Right ventricle myocardium superior (tissue), 1 donor: ENCODE measurements at regions not wholly inside any gene's neighbourhood (a gene's known extent, or its start where the extent isn't known, plus 50 kb on each side); places are given as distances from the start of the nearest gene placed in this dataset.

ENCODE experiments used
- ATAC-seq: fragments of 200-7000 bp; cut with Tn5 transposase; one replicate; pipeline ENCODE4 v1.9.1; 2020; ENCODE audit warnings: mild to moderate bottlenecking; ENCODE audit not compliant: poor library complexity
- DNase-seq: peaks from one replicate; pipeline ENCODE4 v3.0.0-alpha.2; 2020
- intact Hi-C: fragments of 100-400 bp; cut with DNase I; formaldehyde crosslinking; loops from one replicate; pipeline ENCODE4 v1.11.2; 2022
- donor health status: DM: no; HTN: yes; CAD: no; lungs with severe emphysema.

- intact Hi-C loops: no loop called here
- DNase-seq: no peak
- ATAC-seq: no peak
These were observed 357.5 kb upstream of the EEF2KMT start for GRCh38 chr16:5455110-5455509.

- DNase-seq: no peak
- no peak for ATAC-seq
- intact Hi-C loops: no loop called here
These were observed 356.8 kb upstream of the EEF2KMT start for GRCh38 chr16:5454349-5454748.

GRCh38 chr16:5451641-5452040, 354.0 kb upstream of the EEF2KMT start:
- DNase-seq (no peak), ATAC-seq (no peak)
- intact Hi-C loops: no loop called here

GRCh38 chr16:5450409-5451104, 353.0 kb upstream of the EEF2KMT start:
- ATAC-seq (no peak), DNase-seq (no peak)
- intact Hi-C loops: no loop called here

- ATAC-seq (no peak), DNase-seq (no peak)
- intact Hi-C loops: no loop called here
These were observed 352.3 kb upstream of the EEF2KMT start for GRCh38 chr16:5449901-5450300.

- intact Hi-C loops: no loop called here
- ATAC-seq: no peak
- no peak for DNase-seq
These were observed 351.2 kb upstream of the EEF2KMT start for GRCh38 chr16:5448798-5449197.

- intact Hi-C loops: no loop called here
- no peak for ATAC-seq
These were observed 350.1 kb upstream of the EEF2KMT start for GRCh38 chr16:5447734-5448133.

GRCh38 chr16:5446623-5447240, 349.1 kb upstream of the EEF2KMT start:
- DNase-seq: no peak
- intact Hi-C loops: no loop called here
- ATAC-seq: no peak

More at GRCh38 chr16:5447734-5448133, 350.1 kb upstream of the EEF2KMT start:
- no peak for DNase-seq

- no peak for DNase-seq
- intact Hi-C loops: no loop called here
- no peak for ATAC-seq
These were observed 346.6 kb upstream of the EEF2KMT start for GRCh38 chr16:5444189-5444588.

- DNase-seq (no peak), ATAC-seq (no peak)
- intact Hi-C loops: no loop called here
These were observed 345.4 kb upstream of the EEF2KMT start for GRCh38 chr16:5442986-5443385.

GRCh38 chr16:5442054-5442453, 344.5 kb upstream of the EEF2KMT start:
- DNase-seq (no peak), ATAC-seq (no peak)
- intact Hi-C loops: no loop called here

GRCh38 chr16:5438591-5438990, 341.0 kb upstream of the EEF2KMT start:
- no peak for DNase-seq
- intact Hi-C loops: no loop called here
- ATAC-seq: no peak

GRCh38 chr16:5433587-5433986, 336.0 kb upstream of the EEF2KMT start:
- ATAC-seq (no peak), DNase-seq (no peak)
- intact Hi-C loops: no loop called here

- intact Hi-C loops: no loop called here
- no peak for DNase-seq
- no peak for ATAC-seq
These were observed 334.6 kb upstream of the EEF2KMT start for GRCh38 chr16:5432166-5432565.

- intact Hi-C loops: no loop called here
- DNase-seq (no peak), ATAC-seq (no peak)
These were observed 333.0 kb upstream of the EEF2KMT start for GRCh38 chr16:5430598-5430997.

- ATAC-seq: no peak
- no peak for DNase-seq
- intact Hi-C loops: no loop called here
These were observed 331.3 kb upstream of the EEF2KMT start for GRCh38 chr16:5428932-5429331.

- no peak for DNase-seq
- ATAC-seq: no peak
- intact Hi-C loops: no loop called here
These were observed 330.0 kb upstream of the EEF2KMT start for GRCh38 chr16:5427571-5427970.

GRCh38 chr16:5422643-5423496, 325.3 kb upstream of the EEF2KMT start:
- ATAC-seq (no peak), DNase-seq (no peak)
- intact Hi-C loops: no loop called here

GRCh38 chr16:5422047-5422446, 324.5 kb upstream of the EEF2KMT start:
- intact Hi-C loops: no loop called here
- DNase-seq (no peak), ATAC-seq (no peak)

GRCh38 chr16:5416013-5416412, 318.4 kb upstream of the EEF2KMT start:
- ATAC-seq: no peak
- intact Hi-C loops: no loop called here
- DNase-seq: no peak
